Omental fat pad (tissue), 3 donors: ENCODE measurements at regions not wholly inside any gene's neighbourhood (a gene's known extent, or its start where the extent isn't known, plus 50 kb on each side); places are given as distances from the start of the nearest gene placed in this dataset.

ENCODE experiments used
- ATAC-seq: fragments of 150-250 bp; one replicate; pipeline ENCODE4 v1.9.1; 2016; ENCODE audit warnings: mild to moderate bottlenecking, moderate library complexity; ENCODE audit not compliant: low FRiP score
- DNase-seq: peaks from one replicate; pipeline ENCODE4 v3.0.0-alpha.2; 2019; ENCODE audit warnings: low spot score
- CTCF ChIP-seq, 3 donors: fragments of 450-650 bp; IDR thresholded peaks; one replicate each; pipeline ENCODE4 v1.5.1; 2016 to 2017; ENCODE audit warnings: antibody characterized with exemption in 3 of 3, mild to moderate bottlenecking in 3 of 3, moderate library complexity in 2 of 3

GRCh38 chr12:90653040-90653439 lies 301.9 kb downstream of the CCER1 start:
- DNase-seq (no peak), ATAC-seq (no peak)

GRCh38 chr12:90652280-90652679 lies 302.7 kb downstream of the CCER1 start:
- TF ChIP-seq CTCF (IDR thresholded peaks at IDR 0.05): no peak
- DNase-seq (no peak), ATAC-seq (no peak)

More at GRCh38 chr12:90653040-90653439, 301.9 kb downstream of the CCER1 start:
- TF ChIP-seq CTCF (IDR thresholded peaks at IDR 0.05): no peak

GRCh38 chr12:90645181-90645580 lies 309.8 kb downstream of the CCER1 start:
- TF ChIP-seq CTCF (IDR thresholded peaks at IDR 0.05): no peak
- no peak for DNase-seq
- no peak for ATAC-seq

- no peak for DNase-seq
- no peak for TF ChIP-seq CTCF (IDR thresholded peaks at IDR 0.05)
- no peak for ATAC-seq
Measured at GRCh38 chr12:90631591-90632212, 323.3 kb downstream of the CCER1 start.

- DNase-seq (no peak), ATAC-seq (no peak)
- no peak for TF ChIP-seq CTCF (IDR thresholded peaks at IDR 0.05)
Measured at GRCh38 chr12:90630006-90630405, 325.0 kb downstream of the CCER1 start.

- no peak for DNase-seq
- no peak for TF ChIP-seq CTCF (IDR thresholded peaks at IDR 0.05)
- no peak for ATAC-seq
Measured at GRCh38 chr12:90628213-90628612, 326.8 kb downstream of the CCER1 start.

GRCh38 chr12:90627180-90627896 lies 327.6 kb downstream of the CCER1 start:
- TF ChIP-seq CTCF (IDR thresholded peaks at IDR 0.05): no peak
- no peak for DNase-seq
- no peak for ATAC-seq
